HepG2 (cell line): ENCODE measurements at regions not wholly inside any gene's neighbourhood (a gene's known extent, or its start where the extent isn't known, plus 50 kb on each side); places are given as distances from the start of the nearest gene placed in this dataset.

Experiments
- CTCF ChIP-seq: sonication (generic); formaldehyde crosslinking; IDR thresholded peaks from 2 replicates; pipeline ENCODE4 v1.5.0; 2020; ENCODE audit warnings: mild to moderate bottlenecking, missing genetic modification reagents, moderate library complexity
- EP300 ChIP-seq, 3 experiments: sonication (generic) in 1 of 3; formaldehyde crosslinking in 1 of 3; IDR thresholded peaks; 2 replicates each; pipeline versions ENCODE4 v1.5.1 to v1.6.1; 2011 to 2020; ENCODE audit warnings: low read depth in 2 of 3, low read length in 2 of 3, borderline replicate concordance in 1 of 3, improper control_type of control experiment in 1 of 3, mild to moderate bottlenecking in 1 of 3, missing genetic modification reagents in 1 of 3, moderate library complexity in 1 of 3
- FOXO4 ChIP-seq: sonication (generic); formaldehyde crosslinking; conservative IDR thresholded peaks from 2 replicates; pipeline ENCODE4 v1.8.1; 2023; ENCODE audit warnings: missing genetic modification reagents
- HNF4G ChIP-seq, 2 experiments: sonication (generic) in 1 of 2; formaldehyde crosslinking in 1 of 2; IDR thresholded peaks; 2 replicates each; pipeline versions ENCODE4 v1.4.0 to v1.6.1; 2011 to 2020; ENCODE audit warnings: borderline replicate concordance in 2 of 2, low read depth in 2 of 2, mild to moderate bottlenecking in 2 of 2, low read length in 1 of 2, missing genetic modification reagents in 1 of 2, moderate library complexity in 1 of 2
- POLR2AphosphoS5 ChIP-seq: IDR thresholded peaks from 2 replicates; pipeline ENCODE4 v1.6.1; 2012; ENCODE audit warnings: low read depth, low read length
- RAD21 ChIP-seq: fragments of 450-650 bp; formaldehyde crosslinking; IDR thresholded peaks from 2 replicates; pipeline ENCODE4 v1.5.0; 2020; ENCODE audit warnings: mild to moderate bottlenecking
- SETDB1 ChIP-seq: sonication (generic); formaldehyde crosslinking; IDR thresholded peaks from 2 replicates; pipeline ENCODE4 v1.5.1; 2020; ENCODE audit warnings: missing genetic modification reagents, mild to moderate bottlenecking, borderline replicate concordance
- TCF7L2 ChIP-seq: IDR thresholded peaks from 2 replicates; pipeline ENCODE4 v1.6.1; 2011; ENCODE audit warnings: mild to moderate bottlenecking, low read depth, low read length, moderate library complexity

- TF ChIP-seq SETDB1 (CRISPR knock-in tag) (no peak), RAD21 (CRISPR knock-in tag) (no peak), HNF4G (IDR thresholded peaks at IDR 0.05; ENCODE audit: borderline replicate concordance, low read depth, low read length) (no peak), HNF4G (CRISPR knock-in tag; IDR thresholded peaks at IDR 0.05; ENCODE audit: borderline replicate concordance, low read depth) (no peak), POLR2AphosphoS5 (no peak), TCF7L2 (no peak), CTCF (CRISPR knock-in tag) (no peak), FOXO4 (CRISPR knock-in tag) (no peak), EP300 (IDR thresholded peaks at IDR 0.05; ENCODE audit: low read depth in 2 of 2, low read length in 2 of 2) (no peak), EP300 (CRISPR knock-in tag; IDR thresholded peaks at IDR 0.05; ENCODE audit: borderline replicate concordance) (no peak)
These were observed 585.1 kb upstream of the SUCLG2 start for GRCh38 chr3:68239542-68239941.
